ENCODE measurements at regions not wholly inside any gene's neighbourhood (a gene's known extent, or its start where the extent isn't known, plus 50 kb on each side); places are given as distances from the start of the nearest gene placed in this dataset.
"Not testable (repeated sequence)": the region's sequence is repeated elsewhere in the genome, so short reads cannot be mapped to it uniquely, and the experiment has no call there.

DNA sequence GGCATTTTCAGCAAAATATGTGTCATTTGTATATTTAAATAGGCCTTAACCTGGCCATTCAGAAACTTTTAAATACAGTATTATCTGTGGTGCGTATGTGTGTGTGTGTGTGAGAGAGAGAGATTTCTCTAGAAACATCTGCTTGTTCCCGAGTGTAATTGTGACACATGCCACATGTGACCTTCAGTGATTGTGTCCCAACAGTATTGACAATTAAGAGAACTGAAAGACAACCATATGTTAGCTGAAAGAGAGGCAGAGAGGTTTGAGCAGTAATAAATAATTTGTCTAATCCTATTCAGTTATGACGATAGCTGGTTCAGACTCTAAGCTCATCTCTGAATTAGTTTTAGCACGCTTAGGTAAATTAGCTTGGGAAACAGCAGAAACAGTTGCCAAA is 1503.1 kb downstream of the PCDH9 start:
- Histone ChIP-seq H3K9ac (ENCODE audit: low read depth, low read length) (no peak overlapping the region), H3K27me3 (ENCODE audit: insufficient read depth, low read length) (no peaks in the 10 kb centered on the region), H3K9me3 (ENCODE audit: insufficient read depth, low read depth, low read length) (no peaks in the 10 kb centered on the region), H3K4me3 (ENCODE audit: low read length) (no peak overlapping the region), H3K36me3 (ENCODE audit: insufficient read depth, low read depth, low read length) (no peaks in the 10 kb centered on the region), H3K4me1 (ENCODE audit: insufficient read depth, low read length) (no peaks in the 10 kb centered on the region), H3K27ac (ENCODE audit: low read length) (no peak overlapping the region)

DNA sequence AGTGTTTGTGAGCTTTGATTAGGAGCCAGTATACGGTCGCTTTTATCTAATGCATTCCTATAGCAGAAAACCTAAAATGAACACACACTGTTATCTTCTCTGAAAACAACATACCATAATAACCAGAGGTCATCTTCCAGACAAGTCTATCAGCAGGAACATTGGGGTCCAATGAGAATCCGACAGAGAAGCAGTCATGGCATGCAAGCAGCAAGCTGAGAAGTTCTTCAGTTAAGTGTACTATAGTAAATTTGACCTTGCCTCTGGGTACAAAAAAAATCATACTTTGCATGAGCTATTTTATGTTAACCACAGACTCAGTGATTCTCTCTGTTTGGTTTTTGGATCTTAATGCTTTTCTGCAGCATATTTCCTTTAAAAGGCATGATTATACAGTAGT is 1505.1 kb downstream of the PCDH9 start:
- no peaks in the 10 kb centered on the region for H3K9me3 ChIP-seq (ENCODE audit: insufficient read depth, low read depth, low read length)
- no peaks in the 10 kb centered on the region for H3K27me3 ChIP-seq (ENCODE audit: insufficient read depth, low read length)
- no peak overlapping the region for H3K9ac ChIP-seq (ENCODE audit: low read depth, low read length)
- no peak overlapping the region for H3K27ac ChIP-seq (ENCODE audit: low read length)
- H3K4me1 ChIP-seq (ENCODE audit: insufficient read depth, low read length), result no peaks in the 10 kb centered on the region
- H3K4me3 ChIP-seq (ENCODE audit: low read length), result no peak overlapping the region
- H3K36me3 ChIP-seq (ENCODE audit: insufficient read depth, low read depth, low read length), result no peaks in the 10 kb centered on the region

DNA sequence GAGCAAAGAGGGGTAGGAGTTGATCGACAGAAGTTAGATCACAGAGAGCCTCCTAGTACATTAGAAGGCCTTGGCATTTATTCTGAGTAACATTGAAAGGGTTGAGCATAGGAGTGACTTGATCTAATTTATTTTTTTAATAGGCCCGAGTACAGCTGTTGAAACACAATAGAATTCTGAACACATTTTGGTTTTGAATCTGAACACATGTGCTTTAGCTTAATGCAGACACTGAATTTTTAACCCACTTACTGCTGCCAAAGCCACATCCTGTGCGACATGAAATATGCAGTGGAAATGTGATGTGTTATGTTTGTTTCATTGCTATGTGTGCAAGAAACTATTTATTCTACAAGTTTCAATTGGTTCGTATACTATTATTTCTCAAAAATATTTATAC is 1505.9 kb downstream of the PCDH9 start:
- Histone ChIP-seq H3K9me3 (ENCODE audit: insufficient read depth, low read depth, low read length) (no peaks in the 10 kb centered on the region), H3K27ac (ENCODE audit: low read length) (no peak overlapping the region), H3K36me3 (ENCODE audit: insufficient read depth, low read depth, low read length) (no peaks in the 10 kb centered on the region), H3K4me3 (ENCODE audit: low read length) (no peak overlapping the region), H3K27me3 (ENCODE audit: insufficient read depth, low read length) (no peaks in the 10 kb centered on the region), H3K9ac (ENCODE audit: low read depth, low read length) (no peak overlapping the region), H3K4me1 (ENCODE audit: insufficient read depth, low read length) (no peaks in the 10 kb centered on the region)

DNA sequence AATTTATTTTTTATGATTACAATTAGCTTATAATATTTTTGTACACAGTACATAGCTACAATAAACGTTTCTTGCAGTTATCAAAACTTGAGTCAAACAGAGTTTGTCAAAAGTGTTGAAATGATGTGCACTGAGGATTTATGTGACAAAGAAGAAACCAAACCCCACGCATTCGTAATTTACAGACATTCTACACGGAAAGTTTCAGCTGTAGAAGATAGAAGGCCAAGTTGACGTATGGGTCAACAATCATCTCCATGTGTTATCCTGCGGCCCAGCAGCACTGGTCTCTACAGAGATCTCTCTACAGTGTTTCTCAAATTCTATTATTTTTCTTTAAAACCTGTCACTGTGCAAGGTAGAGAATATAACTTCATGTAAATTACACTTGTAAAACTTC is 1507.6 kb downstream of the PCDH9 start:
- H3K27ac ChIP-seq (ENCODE audit: low read length), result no peak overlapping the region
- H3K27me3 ChIP-seq (ENCODE audit: insufficient read depth, low read length), result no peaks in the 10 kb centered on the region
- no peaks in the 10 kb centered on the region for H3K4me1 ChIP-seq (ENCODE audit: insufficient read depth, low read length)
- no peak overlapping the region for H3K9ac ChIP-seq (ENCODE audit: low read depth, low read length)
- H3K9me3 ChIP-seq (ENCODE audit: insufficient read depth, low read depth, low read length), result no peaks in the 10 kb centered on the region
- no peaks in the 10 kb centered on the region for H3K36me3 ChIP-seq (ENCODE audit: insufficient read depth, low read depth, low read length)
- H3K4me3 ChIP-seq (ENCODE audit: low read length), result no peak overlapping the region

DNA sequence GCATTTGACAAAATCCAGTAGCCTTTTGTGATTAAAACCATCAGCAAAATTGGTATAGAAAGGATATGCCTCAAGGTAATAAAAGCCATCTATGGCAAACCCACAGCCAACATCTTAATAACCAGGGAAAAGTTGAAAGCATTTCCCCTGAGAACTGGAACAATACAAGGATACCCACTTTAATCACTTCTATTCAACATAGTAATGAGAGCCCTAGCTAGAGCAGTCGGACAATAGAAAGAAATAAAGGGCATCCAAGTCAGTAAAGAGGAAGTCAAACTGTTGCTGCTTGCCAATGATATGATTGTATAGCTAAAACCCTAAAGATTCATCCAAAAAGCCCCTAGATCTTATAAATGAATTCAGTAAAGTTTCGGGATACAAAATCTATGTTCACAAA is 1510.3 kb downstream of the PCDH9 start:
- Histone ChIP-seq H3K27me3 (ENCODE audit: insufficient read depth, low read length) (no peaks in the 10 kb centered on the region), H3K4me3 (ENCODE audit: low read length) (no peak overlapping the region), H3K27ac (ENCODE audit: low read length) (no peak overlapping the region), H3K9ac (ENCODE audit: low read depth, low read length) (no peak overlapping the region), H3K9me3 (ENCODE audit: insufficient read depth, low read depth, low read length) (peaks cover 3% of the 10 kb centered on the region; the same call in 1 of the 2 replicates), H3K36me3 (ENCODE audit: insufficient read depth, low read depth, low read length) (no peaks in the 10 kb centered on the region), H3K4me1 (ENCODE audit: insufficient read depth, low read length) (no peaks in the 10 kb centered on the region)

DNA sequence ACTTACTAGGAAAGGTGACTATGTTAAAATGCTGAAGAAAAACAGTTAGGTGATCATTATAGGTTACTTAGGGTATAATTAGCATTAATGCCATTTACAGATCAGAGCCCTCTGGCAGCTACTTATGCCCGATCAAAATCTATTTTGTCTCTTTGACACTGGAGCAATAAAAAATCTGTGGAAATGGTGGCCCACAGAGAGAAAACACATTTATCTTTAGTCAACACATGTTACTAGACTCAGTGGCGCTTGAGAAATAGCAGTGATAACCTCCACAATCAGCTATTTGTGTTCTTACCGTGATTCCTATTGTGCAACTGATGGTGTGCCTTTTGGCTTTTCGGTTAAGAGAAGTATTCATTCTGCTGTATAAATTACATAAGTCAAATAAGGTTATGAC is 1519.6 kb downstream of the PCDH9 start:
- Histone ChIP-seq H3K4me3 (ENCODE audit: low read length) (no peak overlapping the region), H3K36me3 (ENCODE audit: insufficient read depth, low read depth, low read length) (no peaks in the 10 kb centered on the region), H3K9me3 (ENCODE audit: insufficient read depth, low read depth, low read length) (no peaks in the 10 kb centered on the region), H3K27ac (ENCODE audit: low read length) (no peak overlapping the region), H3K9ac (ENCODE audit: low read depth, low read length) (no peak overlapping the region), H3K27me3 (ENCODE audit: insufficient read depth, low read length) (no peaks in the 10 kb centered on the region), H3K4me1 (ENCODE audit: insufficient read depth, low read length) (no peaks in the 10 kb centered on the region)

DNA sequence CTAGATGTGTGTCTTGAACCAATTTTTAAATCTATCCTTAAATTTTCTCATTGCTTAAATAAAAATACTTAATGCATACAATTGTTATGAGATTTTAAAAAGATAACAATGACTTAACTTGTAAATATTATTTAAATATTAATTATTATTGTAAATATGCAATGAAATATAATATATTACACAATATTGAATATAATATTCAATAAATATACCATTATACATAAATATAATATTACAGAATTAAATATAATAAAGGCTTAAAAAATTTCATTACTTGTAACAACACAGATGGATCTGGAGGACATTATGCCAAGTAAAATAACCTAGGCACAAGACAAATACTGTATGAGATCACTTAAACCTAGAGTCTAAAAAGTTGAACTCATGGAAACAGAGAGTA is 1532.3 kb downstream of the PCDH9 start:
- Histone ChIP-seq H3K27me3 (ENCODE audit: insufficient read depth, low read length) (no peaks in the 10 kb centered on the region), H3K4me1 (ENCODE audit: insufficient read depth, low read length) (no peaks in the 10 kb centered on the region), H3K36me3 (ENCODE audit: insufficient read depth, low read depth, low read length) (no peaks in the 10 kb centered on the region), H3K27ac (ENCODE audit: low read length) (no peak overlapping the region), H3K4me3 (ENCODE audit: low read length) (no peak overlapping the region), H3K9ac (ENCODE audit: low read depth, low read length) (no peak overlapping the region), H3K9me3 (ENCODE audit: insufficient read depth, low read depth, low read length) (no peaks in the 10 kb centered on the region)

DNA sequence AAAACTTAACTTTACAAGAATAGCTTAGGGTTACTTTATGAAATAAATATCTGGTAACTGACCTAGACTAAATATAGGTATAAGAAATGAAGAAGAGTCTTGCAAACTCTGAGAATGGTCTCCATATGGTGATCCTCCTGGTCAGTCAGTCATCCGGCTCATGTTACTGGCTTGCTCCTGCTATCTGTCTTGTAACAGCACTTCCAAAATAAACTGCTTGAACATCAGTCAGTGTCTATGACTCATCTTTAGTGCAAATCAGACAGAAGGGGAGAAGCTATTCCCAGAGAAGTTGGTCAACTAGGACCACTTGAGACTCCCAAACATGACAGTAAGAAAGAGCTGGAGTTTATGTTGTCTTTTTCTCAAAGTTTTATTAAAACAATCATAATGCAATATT is 1550.9 kb downstream of the PCDH9 start:
- Histone ChIP-seq H3K9ac (ENCODE audit: low read depth, low read length) (no peak overlapping the region), H3K4me3 (ENCODE audit: low read length) (no peak overlapping the region), H3K27ac (ENCODE audit: low read length) (no peak overlapping the region), H3K4me1 (ENCODE audit: insufficient read depth, low read length) (no peaks in the 10 kb centered on the region), H3K27me3 (ENCODE audit: insufficient read depth, low read length) (no peaks in the 10 kb centered on the region), H3K9me3 (ENCODE audit: insufficient read depth, low read depth, low read length) (no peaks in the 10 kb centered on the region), H3K36me3 (ENCODE audit: insufficient read depth, low read depth, low read length) (no peaks in the 10 kb centered on the region)

DNA sequence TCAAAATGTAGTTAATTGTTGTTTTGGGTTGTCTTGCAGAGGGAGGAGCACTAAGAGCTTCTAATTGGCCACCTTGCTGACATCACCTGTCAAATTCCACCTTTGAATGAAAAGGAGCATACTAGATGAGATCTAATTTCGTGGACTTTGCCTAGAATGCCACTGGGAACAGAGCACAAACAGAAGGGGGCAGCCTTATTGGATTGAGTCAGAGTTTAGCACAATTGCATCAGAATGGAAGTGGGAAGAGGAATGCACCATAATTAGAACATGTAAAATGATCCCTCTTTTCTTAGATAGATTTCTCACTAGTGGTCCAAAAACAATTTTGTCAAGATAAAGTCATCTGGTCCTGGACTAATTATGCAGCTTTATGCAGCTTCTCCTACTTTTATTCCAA is 1552.2 kb downstream of the PCDH9 start:
- Histone ChIP-seq H3K9ac (ENCODE audit: low read depth, low read length) (no peak overlapping the region), H3K4me1 (ENCODE audit: insufficient read depth, low read length) (no peaks in the 10 kb centered on the region), H3K9me3 (ENCODE audit: insufficient read depth, low read depth, low read length) (no peaks in the 10 kb centered on the region), H3K27ac (ENCODE audit: low read length) (no peak overlapping the region), H3K4me3 (ENCODE audit: low read length) (no peak overlapping the region), H3K36me3 (ENCODE audit: insufficient read depth, low read depth, low read length) (no peaks in the 10 kb centered on the region), H3K27me3 (ENCODE audit: insufficient read depth, low read length) (no peaks in the 10 kb centered on the region)

DNA sequence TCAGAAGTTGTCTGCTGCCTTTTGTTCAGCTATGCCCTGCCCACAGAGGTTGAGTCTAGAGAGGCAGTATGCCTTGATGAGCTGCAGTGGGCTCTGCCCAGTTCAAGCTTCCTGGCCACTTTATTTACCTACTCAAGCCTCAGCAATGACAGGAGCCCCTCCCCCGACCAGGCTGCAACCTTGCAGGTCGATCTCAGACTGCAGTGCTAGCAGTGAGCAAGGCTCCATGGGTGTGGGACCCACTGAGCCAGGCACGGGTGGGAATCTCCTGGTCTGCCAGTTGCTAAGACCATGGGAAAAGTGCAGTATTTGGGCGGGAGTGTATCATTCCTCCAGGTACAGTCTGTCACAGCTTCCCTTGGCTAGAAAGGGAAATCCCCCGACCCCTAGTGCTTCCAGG is 1554.8 kb downstream of the PCDH9 start:
- not testable (repeated sequence) for H3K36me3 ChIP-seq (ENCODE audit: insufficient read depth, low read depth, low read length); H3K27me3 ChIP-seq (ENCODE audit: insufficient read depth, low read length); H3K4me1 ChIP-seq (ENCODE audit: insufficient read depth, low read length); H3K27ac ChIP-seq (ENCODE audit: low read length); H3K9me3 ChIP-seq (ENCODE audit: insufficient read depth, low read depth, low read length); H3K4me3 ChIP-seq (ENCODE audit: low read length); H3K9ac ChIP-seq (ENCODE audit: low read depth, low read length)

DNA sequence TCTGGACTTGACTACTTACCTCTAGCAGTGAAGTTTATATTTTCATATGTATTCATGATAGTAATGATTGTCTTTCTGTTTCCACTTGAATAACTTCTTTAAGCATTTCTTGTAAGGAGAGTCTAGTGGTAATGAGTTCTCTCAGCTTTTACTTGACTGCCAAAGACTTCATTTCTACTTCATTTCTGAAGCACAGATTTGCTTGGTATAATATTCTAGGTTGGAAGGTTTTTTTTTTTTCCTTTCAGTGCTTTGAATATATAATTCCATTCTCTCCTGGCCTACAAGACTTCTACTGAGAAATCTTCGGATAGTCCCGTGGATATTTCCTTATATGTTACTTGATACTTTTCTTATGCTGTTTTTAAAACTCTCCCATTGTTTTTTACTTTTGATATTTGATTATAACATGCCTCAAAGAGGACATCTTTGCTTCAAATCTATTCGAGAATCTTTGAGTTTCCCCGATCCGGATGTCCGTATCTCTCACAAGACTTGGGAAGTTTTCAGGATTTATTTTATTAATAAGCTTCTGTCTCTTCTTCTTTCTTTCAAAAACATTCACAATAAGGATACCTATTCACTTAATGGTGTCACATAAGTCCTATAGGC is 1560.0 kb downstream of the PCDH9 start:
- Histone ChIP-seq H3K9ac (ENCODE audit: low read depth, low read length) (no peak overlapping the region), H3K4me3 (ENCODE audit: low read length) (no peak overlapping the region), H3K4me1 (ENCODE audit: insufficient read depth, low read length) (no peaks in the 10 kb centered on the region), H3K27ac (ENCODE audit: low read length) (no peak overlapping the region), H3K36me3 (ENCODE audit: insufficient read depth, low read depth, low read length) (no peaks in the 10 kb centered on the region), H3K9me3 (ENCODE audit: insufficient read depth, low read depth, low read length) (peaks cover 3% of the 10 kb centered on the region; the same call in 1 of the 2 replicates), H3K27me3 (ENCODE audit: insufficient read depth, low read length) (no peaks in the 10 kb centered on the region)

DNA sequence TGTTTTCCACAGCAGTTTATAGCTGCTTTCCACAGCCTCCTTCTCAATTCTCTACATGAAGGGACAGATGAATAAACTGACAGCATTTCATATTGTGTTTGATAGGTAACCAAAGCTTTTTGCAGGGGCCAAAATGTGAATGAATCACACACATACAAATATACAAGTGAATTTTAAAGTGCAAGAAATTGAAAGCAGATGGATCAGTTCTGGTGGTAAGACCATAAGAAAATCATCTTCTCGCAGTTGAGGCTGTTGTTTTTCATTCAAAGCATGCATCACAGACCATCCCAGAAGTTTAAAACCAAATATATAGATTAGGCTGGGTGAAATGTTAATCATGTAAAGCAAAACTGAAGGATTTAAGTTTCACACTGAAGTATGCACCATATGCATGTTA is 1569.4 kb downstream of the PCDH9 start:
- Histone ChIP-seq H3K9ac (ENCODE audit: low read depth, low read length) (no peak overlapping the region), H3K9me3 (ENCODE audit: insufficient read depth, low read depth, low read length) (no peaks in the 10 kb centered on the region), H3K4me1 (ENCODE audit: insufficient read depth, low read length) (no peaks in the 10 kb centered on the region)

More for the DNA sequence above, 1569.4 kb downstream of the PCDH9 start:
- Histone ChIP-seq H3K27ac (ENCODE audit: low read length) (no peak overlapping the region), H3K27me3 (ENCODE audit: insufficient read depth, low read length) (no peaks in the 10 kb centered on the region), H3K4me3 (ENCODE audit: low read length) (no peak overlapping the region), H3K36me3 (ENCODE audit: insufficient read depth, low read depth, low read length) (no peaks in the 10 kb centered on the region)
